Endodermal cell (in vitro differentiated cells): ENCODE measurements at regions not wholly inside any gene's neighbourhood (a gene's known extent, or its start where the extent isn't known, plus 50 kb on each side); places are given as distances from the start of the nearest gene placed in this dataset.
"Not testable (repeated sequence)": the region's sequence is repeated elsewhere in the genome, so short reads cannot be mapped to it uniquely, and the experiment has no call there.

ENCODE experiments used
- DNase-seq: peaks from one replicate; pipeline ENCODE4 v3.0.0-alpha.2; 2017
- H3K27ac ChIP-seq: 2 replicates; pipeline ENCODE4 v1.5.1; 2013; ENCODE audit warnings: mild to moderate bottlenecking, low read depth, low read length, moderate library complexity
- H3K27me3 ChIP-seq: 2 replicates; pipeline ENCODE4 v1.6.1; 2013; ENCODE audit warnings: mild to moderate bottlenecking, low read length, moderate library complexity; ENCODE audit not compliant: insufficient read depth, control insufficient read depth, poor library complexity, severe bottlenecking
- H3K36me3 ChIP-seq: 2 replicates; pipeline ENCODE4 v1.7.0; 2013; ENCODE audit warnings: mild to moderate bottlenecking, low read length, moderate library complexity; ENCODE audit not compliant: control insufficient read depth, insufficient read depth
- H3K4me1 ChIP-seq: one replicate; pipeline ENCODE4 v1.7.0; 2013; ENCODE audit warnings: low read length; ENCODE audit not compliant: control insufficient read depth, insufficient read depth
- H3K4me3 ChIP-seq: 2 replicates; pipeline ENCODE4 v1.5.1; 2013; ENCODE audit warnings: mild to moderate bottlenecking, low read length, moderate library complexity
- H3K9ac ChIP-seq: 2 replicates; pipeline ENCODE4 v1.6.1; 2013; ENCODE audit warnings: mild to moderate bottlenecking, low read length, moderate library complexity; ENCODE audit not compliant: poor library complexity, severe bottlenecking; ENCODE audit errors: extremely low read depth
- H3K9me3 ChIP-seq: 2 replicates; pipeline ENCODE4 v1.6.1; 2013; ENCODE audit warnings: mild to moderate bottlenecking, low read length, moderate library complexity; ENCODE audit not compliant: control insufficient read depth
- H3K27ac Mint-ChIP-seq: 2 replicates; pipeline ENCODE4 v1.8.0; 2020; ENCODE audit warnings: mixed read lengths
- H3K27me3 Mint-ChIP-seq: 2 replicates; pipeline ENCODE4 v1.8.0; 2021; ENCODE audit warnings: mild to moderate bottlenecking, mixed read lengths; ENCODE audit not compliant: insufficient read depth
- H3K36me3 Mint-ChIP-seq: 2 replicates; pipeline ENCODE4 v1.8.0; 2020; ENCODE audit warnings: low read depth, mixed read lengths
- H3K4me1 Mint-ChIP-seq: 2 replicates; pipeline ENCODE4 v1.8.0; 2020; ENCODE audit warnings: mixed read lengths
- H3K4me3 Mint-ChIP-seq: 2 replicates; pipeline ENCODE4 v1.8.0; 2020; ENCODE audit warnings: mild to moderate bottlenecking, moderate library complexity, mixed read lengths
- H3K9me3 Mint-ChIP-seq: 2 replicates; pipeline ENCODE4 v1.8.0; 2020; ENCODE audit warnings: mild to moderate bottlenecking, mixed read lengths
- WGBS, 2 experiments: methylation state at CpG; one replicate each; pipeline versions ENCODE4 v1.1.5 to v1.1.7; 2013; ENCODE audit warnings: missing lambda C conversion rate in 2 of 2, mixed read lengths in 1 of 2; ENCODE audit not compliant: insufficient coverage in 1 of 2, insufficient read length in 1 of 2; 5-methylcytosine and 5-hydroxymethylcytosine counted together
- TF ChIP-seq, protein P1 (sequence below): fragments of 200-600 bp; sonication (generic); conservative IDR thresholded peaks from 2 replicates; pipeline ENCODE4 v1.5.0; 2021; ENCODE audit warnings: antibody characterized with exemption, mild to moderate bottlenecking

DNA sequence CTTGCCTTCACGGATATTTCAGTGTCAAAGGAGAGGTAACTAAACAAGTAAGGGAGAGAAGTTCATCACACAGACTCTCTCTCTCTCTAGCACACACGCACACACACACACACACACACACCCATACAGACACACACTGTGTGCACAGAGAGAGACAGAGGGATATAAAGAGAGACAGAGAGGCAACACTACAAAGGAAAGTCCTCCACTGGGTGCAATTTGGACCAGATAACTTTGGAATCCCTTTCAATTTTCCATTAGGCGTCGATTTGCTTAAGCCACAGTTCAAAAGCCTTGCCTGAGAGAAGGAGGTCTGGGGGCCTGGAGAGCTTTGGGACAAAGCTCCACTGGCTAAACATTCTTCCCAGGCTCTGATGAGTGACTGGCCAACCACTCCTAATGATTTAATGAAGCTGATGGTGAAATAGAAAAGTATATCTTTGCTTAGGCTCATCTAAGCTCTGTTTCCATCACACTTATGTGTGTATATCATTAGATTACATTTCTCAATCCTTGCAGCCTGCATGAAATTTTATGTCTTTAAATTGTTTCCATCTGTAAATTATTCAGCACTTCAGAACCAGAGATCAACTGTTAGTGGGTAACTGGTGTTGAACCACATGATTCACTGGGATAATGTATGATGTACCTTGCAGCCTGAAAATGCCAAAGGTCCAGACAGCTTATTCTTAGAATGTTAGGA lies 180.8 kb downstream of the MAGEB17 start:
- no peak for DNase-seq
- H3K9me3 Mint-ChIP-seq: peaks cover 6% of the 10 kb centered on the region
- no peak overlapping the region for H3K27ac Mint-ChIP-seq
- Histone ChIP-seq H3K4me1 (no peaks in the 10 kb centered on the region), H3K27me3 (no peaks in the 10 kb centered on the region), H3K4me3 (no peak overlapping the region), H3K27ac (no peak overlapping the region), H3K9me3 (no peaks in the 10 kb centered on the region), H3K9ac (no peak overlapping the region), H3K36me3 (no peaks in the 10 kb centered on the region)
- H3K27me3 Mint-ChIP-seq: no peaks in the 10 kb centered on the region
- no peaks in the 10 kb centered on the region for H3K4me1 Mint-ChIP-seq
- no peak overlapping the region for H3K4me3 Mint-ChIP-seq
- WGBS, 2 experiments: 100% methylated on average over 2 to 3 of the region's 4 CpGs
- peaks cover 41% of the 10 kb centered on the region for H3K36me3 Mint-ChIP-seq
- TF ChIP-seq, protein P1, sequence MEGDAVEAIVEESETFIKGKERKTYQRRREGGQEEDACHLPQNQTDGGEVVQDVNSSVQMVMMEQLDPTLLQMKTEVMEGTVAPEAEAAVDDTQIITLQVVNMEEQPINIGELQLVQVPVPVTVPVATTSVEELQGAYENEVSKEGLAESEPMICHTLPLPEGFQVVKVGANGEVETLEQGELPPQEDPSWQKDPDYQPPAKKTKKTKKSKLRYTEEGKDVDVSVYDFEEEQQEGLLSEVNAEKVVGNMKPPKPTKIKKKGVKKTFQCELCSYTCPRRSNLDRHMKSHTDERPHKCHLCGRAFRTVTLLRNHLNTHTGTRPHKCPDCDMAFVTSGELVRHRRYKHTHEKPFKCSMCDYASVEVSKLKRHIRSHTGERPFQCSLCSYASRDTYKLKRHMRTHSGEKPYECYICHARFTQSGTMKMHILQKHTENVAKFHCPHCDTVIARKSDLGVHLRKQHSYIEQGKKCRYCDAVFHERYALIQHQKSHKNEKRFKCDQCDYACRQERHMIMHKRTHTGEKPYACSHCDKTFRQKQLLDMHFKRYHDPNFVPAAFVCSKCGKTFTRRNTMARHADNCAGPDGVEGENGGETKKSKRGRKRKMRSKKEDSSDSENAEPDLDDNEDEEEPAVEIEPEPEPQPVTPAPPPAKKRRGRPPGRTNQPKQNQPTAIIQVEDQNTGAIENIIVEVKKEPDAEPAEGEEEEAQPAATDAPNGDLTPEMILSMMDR: no peak

DNA sequence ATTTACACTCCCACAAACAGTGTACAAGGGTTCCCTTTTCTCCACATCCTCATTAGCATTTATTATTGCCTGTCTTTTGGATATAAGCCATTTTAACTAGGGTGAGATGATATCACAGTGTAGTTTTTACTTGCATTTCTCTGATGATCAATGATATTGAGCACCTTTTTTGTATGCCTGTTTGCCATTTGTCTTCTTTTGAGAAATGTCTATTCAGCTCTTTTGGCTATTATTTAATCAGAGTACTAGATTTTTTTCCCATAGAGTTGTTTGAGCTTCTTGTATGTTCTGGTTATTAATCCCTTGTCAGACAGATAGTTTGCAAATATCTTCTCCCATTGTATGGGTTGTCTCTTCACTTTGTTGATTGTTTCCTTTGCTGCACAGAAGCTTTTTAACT lies 190.6 kb downstream of the MAGEB17 start:
- Histone ChIP-seq H3K9ac (no peak overlapping the region), H3K27ac (no peak overlapping the region), H3K9me3 (no peaks in the 10 kb centered on the region), H3K27me3 (no peaks in the 10 kb centered on the region), H3K4me1 (no peaks in the 10 kb centered on the region), H3K36me3 (no peaks in the 10 kb centered on the region), H3K4me3 (no peak overlapping the region)
- H3K4me1 Mint-ChIP-seq: no peaks in the 10 kb centered on the region
- peaks cover 35% of the 10 kb centered on the region for H3K9me3 Mint-ChIP-seq
- no peak for DNase-seq
- H3K4me3 Mint-ChIP-seq: no peak overlapping the region
- TF ChIP-seq, protein P1: no peak
- no peak overlapping the region for H3K27ac Mint-ChIP-seq
- no peaks in the 10 kb centered on the region for H3K27me3 Mint-ChIP-seq
- peaks cover 47% of the 10 kb centered on the region for H3K36me3 Mint-ChIP-seq

DNA sequence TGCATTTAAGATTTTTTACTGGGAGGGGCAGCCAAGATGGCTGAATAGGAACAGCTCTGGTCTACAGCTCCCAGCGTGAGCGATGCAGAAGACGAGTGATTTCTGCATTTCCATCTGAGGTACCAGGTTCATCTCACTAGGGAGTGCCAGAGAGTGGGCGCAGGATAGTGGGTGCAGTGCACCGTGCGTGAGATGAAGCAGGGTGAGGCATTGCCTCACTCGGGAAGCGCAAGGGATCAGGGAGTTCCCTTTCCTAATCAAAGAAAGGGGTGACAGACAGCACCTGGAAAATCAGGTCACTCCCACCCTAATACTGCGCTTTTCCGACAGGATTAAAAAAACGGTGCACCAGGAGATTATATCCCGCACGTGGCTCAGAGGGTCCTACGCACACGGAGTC lies 192.8 kb downstream of the MAGEB17 start:
- not testable (repeated sequence) for H3K9me3 ChIP-seq, H3K27me3 Mint-ChIP-seq, H3K4me3 Mint-ChIP-seq, H3K9ac ChIP-seq, H3K27me3 ChIP-seq, H3K27ac ChIP-seq, H3K4me1 Mint-ChIP-seq, H3K4me3 ChIP-seq, H3K36me3 ChIP-seq, H3K27ac Mint-ChIP-seq, DNase-seq, H3K4me1 ChIP-seq
- Mint-ChIP-seq H3K36me3 (peaks cover 47% of the 10 kb centered on the region), H3K9me3 (peaks cover 39% of the 10 kb centered on the region)
- WGBS, 2 experiments: 95 to 97% methylated on average over 4 to 15 of the region's 15 CpGs

DNA sequence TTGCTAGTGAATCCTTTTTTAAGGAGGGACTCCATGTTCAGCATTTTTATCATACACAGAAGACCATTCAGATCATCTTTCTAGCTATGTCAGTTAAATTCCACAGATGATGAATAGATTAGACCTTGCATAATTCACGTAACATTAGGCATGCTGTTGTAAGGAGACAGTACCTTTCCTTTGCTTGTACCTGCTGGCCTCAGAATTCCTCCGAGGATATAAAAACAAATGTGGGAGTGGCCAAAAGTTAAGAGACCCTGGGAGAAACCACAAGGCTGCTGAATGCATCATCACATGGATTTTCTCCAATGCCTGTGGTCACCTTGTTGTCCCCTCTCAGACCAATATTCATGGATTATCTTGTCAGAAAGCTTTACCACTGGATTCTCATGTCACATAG lies 201.4 kb downstream of the MAGEB17 start:
- Histone ChIP-seq H3K9me3 (no peaks in the 10 kb centered on the region), H3K4me3 (no peak overlapping the region), H3K9ac (no peak overlapping the region), H3K27me3 (no peaks in the 10 kb centered on the region), H3K36me3 (no peaks in the 10 kb centered on the region), H3K27ac (no peak overlapping the region), H3K4me1 (no peaks in the 10 kb centered on the region)
- no peaks in the 10 kb centered on the region for H3K27me3 Mint-ChIP-seq
- peaks cover 7% of the 10 kb centered on the region for H3K9me3 Mint-ChIP-seq
- no peak overlapping the region for H3K4me3 Mint-ChIP-seq
- H3K36me3 Mint-ChIP-seq: peaks cover 33% of the 10 kb centered on the region
- no peak for DNase-seq
- TF ChIP-seq, protein P1: no peak
- peaks cover 3% of the 10 kb centered on the region for H3K4me1 Mint-ChIP-seq
- peak overlapping the region; percentile 19 for H3K27ac Mint-ChIP-seq
- WGBS, 2 experiments: 83% methylated on average over 2 of the region's 2 CpGs; no CpG with 5 or more reads in 1 of the 2 experiments
